HEK293T (cell line): ENCODE measurements at regions not wholly inside any gene's neighbourhood (a gene's known extent, or its start where the extent isn't known, plus 50 kb on each side); places are given as distances from the start of the nearest gene placed in this dataset.

Source experiments
- ELF4 ChIP-seq: fragments of 450-650 bp; IDR thresholded peaks from 2 replicates; pipeline ENCODE4 v1.6.1; 2017; ENCODE audit warnings: antibody characterized with exemption
- FOXK2 ChIP-seq: fragments of 450-650 bp; IDR thresholded peaks from 2 replicates; pipeline ENCODE4 v1.6.1; 2016; ENCODE audit warnings: mild to moderate bottlenecking
- FOXM1 ChIP-seq: fragments of 450-650 bp; IDR thresholded peaks from 2 replicates; pipeline ENCODE4 v1.6.1; 2017; ENCODE audit warnings: mild to moderate bottlenecking, borderline replicate concordance
- SP1 ChIP-seq: fragments of 450-650 bp; IDR thresholded peaks from 2 replicates; pipeline ENCODE4 v1.6.1; 2017
- TARDBP ChIP-seq: fragments of 450-650 bp; IDR thresholded peaks from 2 replicates; pipeline ENCODE4 v1.6.1; 2016
- ZNF384 ChIP-seq: fragments of 450-650 bp; IDR thresholded peaks from 2 replicates; pipeline ENCODE4 v1.6.1; 2016

- TF ChIP-seq FOXM1 (no peak), TARDBP (no peak), SP1 (no peak), ZNF384 (no peak), ELF4 (no peak), FOXK2 (no peak)
Measured at GRCh38 chr7:68015122-68015977, 1018.7 kb downstream of the TYW1 start.
